BLaER1 treated with 17β-estradiol and CSF1 and Interleukin-3, amounts not matched to agents 10 nM and 100 nM (cell line): ENCODE measurements at regions not wholly inside any gene's neighbourhood (a gene's known extent, or its start where the extent isn't known, plus 50 kb on each side); places are given as distances from the start of the nearest gene placed in this dataset.
A peak's percentile ranks its signal among the peaks of the same experiment; 100 is the strongest.

Experiments used
- H3K27ac ChIP-seq, 11 experiments: shearing (Covaris generic); formaldehyde crosslinking; 2 replicates each; pipeline ENCODE4 v1.8.1; 2022
- H3K27me3 ChIP-seq, 11 experiments: shearing (Covaris generic); formaldehyde crosslinking; 2 replicates each; pipeline ENCODE4 v1.8.1; 2022
- H3K36me3 ChIP-seq, 11 experiments: shearing (Covaris generic); formaldehyde crosslinking; 2 replicates each; pipeline ENCODE4 v1.8.1; 2022
- H3K4me1 ChIP-seq, 10 experiments: shearing (Covaris generic); formaldehyde crosslinking; 2 replicates each; pipeline ENCODE4 v1.8.1; 2022
- H3K4me2 ChIP-seq, 11 experiments: shearing (Covaris generic); formaldehyde crosslinking; 2 replicates each; pipeline ENCODE4 v1.8.1; 2022
- H3K4me3 ChIP-seq, 10 experiments: shearing (Covaris generic); formaldehyde crosslinking; 2 replicates each; pipeline ENCODE4 v1.8.1; 2022
- H3K9ac ChIP-seq, 11 experiments: shearing (Covaris generic); formaldehyde crosslinking; 2 replicates each; pipeline ENCODE4 v1.8.1; 2022
- H3K9me3 ChIP-seq, 11 experiments: shearing (Covaris generic); formaldehyde crosslinking; replicated peaks in 1 of 11; 2 replicates each; pipeline ENCODE4 v1.8.1; 2022
- H4K20me1 ChIP-seq, 11 experiments: shearing (Covaris generic); formaldehyde crosslinking; 2 replicates each; pipeline ENCODE4 v1.8.1; 2022
- Cebpa-rat ChIP-seq, 11 experiments: shearing (Covaris generic); IDR thresholded peaks; 2 replicates each; pipeline ENCODE4 v1.8.1; 2022

DNA sequence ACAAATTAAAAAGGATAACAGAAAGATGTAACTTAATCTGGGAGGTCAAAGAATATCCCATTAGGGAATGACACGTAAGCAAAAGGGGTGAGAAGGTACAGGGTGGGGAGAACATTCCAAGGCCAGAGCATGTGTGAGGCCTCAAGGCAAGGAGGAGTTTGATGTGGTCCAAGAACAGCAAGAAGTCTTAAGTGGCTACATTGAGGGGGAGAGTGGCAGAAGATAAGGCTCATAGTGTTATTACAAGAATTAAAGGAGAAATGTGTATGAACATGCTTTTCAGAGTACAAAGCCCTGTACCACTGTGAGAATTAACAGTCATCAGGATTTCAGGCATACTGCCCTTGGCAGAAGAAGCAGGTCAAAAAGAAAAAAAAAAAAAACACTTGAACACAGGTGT lies 174.4 kb upstream of the ERBB4 start:
- no peak overlapping the region for H3K9ac ChIP-seq
- H4K20me1 ChIP-seq = no peaks in the 10 kb centered on the region
- H3K4me1 ChIP-seq = no peaks in the 10 kb centered on the region
- H3K4me2 ChIP-seq = no peak overlapping the region
- H3K27ac ChIP-seq = no peak overlapping the region
- no peak for TF ChIP-seq Cebpa-rat (IDR thresholded peaks at IDR 0.05)
- H3K4me3 ChIP-seq = no peak overlapping the region
- no peaks in the 10 kb centered on the region for H3K36me3 ChIP-seq
- H3K27me3 ChIP-seq = no peaks in the 10 kb centered on the region
- H3K9me3 ChIP-seq = no peaks in the 10 kb centered on the region

DNA sequence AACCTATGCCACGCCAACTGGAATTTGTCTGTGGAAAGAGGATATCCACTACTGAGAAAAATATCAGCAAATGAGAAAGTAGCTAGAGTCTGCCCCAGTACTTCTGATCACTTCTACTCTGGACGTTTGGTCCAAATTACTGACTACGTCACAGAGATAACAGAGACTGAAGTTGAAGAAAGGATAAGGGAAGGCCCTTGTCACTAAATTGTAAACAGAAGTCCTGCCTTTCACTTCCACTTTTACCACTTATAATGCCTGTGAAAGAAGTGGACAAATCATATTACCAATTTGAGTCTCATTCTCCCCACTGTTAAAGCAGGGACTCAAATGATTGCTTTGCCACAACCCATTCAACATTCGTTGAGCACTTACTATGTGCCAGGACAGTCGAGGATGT lies 173.9 kb upstream of the ERBB4 start:
- TF ChIP-seq Cebpa-rat (IDR thresholded peaks at IDR 0.05) = no peak
- Histone ChIP-seq H3K27me3 (no peaks in the 10 kb centered on the region), H3K36me3 (no peaks in the 10 kb centered on the region), H3K9ac (no peak overlapping the region), H3K4me3 (no peak overlapping the region), H3K27ac (no peak overlapping the region), H3K9me3 (no peaks in the 10 kb centered on the region), H3K4me2 (no peak overlapping the region), H4K20me1 (no peaks in the 10 kb centered on the region), H3K4me1 (no peaks in the 10 kb centered on the region)

DNA sequence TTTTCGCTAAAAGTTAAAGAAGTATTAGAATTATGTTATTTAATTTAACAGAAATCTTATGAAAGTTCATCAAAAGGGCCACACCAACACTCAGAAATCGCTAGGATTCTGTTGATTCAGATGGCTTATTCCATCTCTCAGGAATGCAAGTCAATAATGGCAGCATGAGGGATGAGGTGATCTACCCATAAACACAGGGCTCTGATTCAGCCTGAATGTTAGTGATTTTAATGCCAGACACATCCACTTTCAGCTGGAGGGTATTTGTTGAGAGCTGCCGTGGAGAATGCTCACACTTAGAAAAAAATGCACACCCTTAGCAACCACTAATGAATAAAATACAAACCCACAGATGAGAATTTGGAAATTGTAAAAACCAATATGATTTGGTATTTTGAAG lies 173.3 kb upstream of the ERBB4 start:
- Histone ChIP-seq H3K27me3 (no peaks in the 10 kb centered on the region), H3K9me3 (no peaks in the 10 kb centered on the region), H3K36me3 (no peaks in the 10 kb centered on the region), H4K20me1 (no peaks in the 10 kb centered on the region), H3K4me2 (no peak overlapping the region), H3K4me3 (no peak overlapping the region), H3K27ac (no peak overlapping the region), H3K9ac (no peak overlapping the region), H3K4me1 (no peaks in the 10 kb centered on the region)
- no peak for TF ChIP-seq Cebpa-rat (IDR thresholded peaks at IDR 0.05)

DNA sequence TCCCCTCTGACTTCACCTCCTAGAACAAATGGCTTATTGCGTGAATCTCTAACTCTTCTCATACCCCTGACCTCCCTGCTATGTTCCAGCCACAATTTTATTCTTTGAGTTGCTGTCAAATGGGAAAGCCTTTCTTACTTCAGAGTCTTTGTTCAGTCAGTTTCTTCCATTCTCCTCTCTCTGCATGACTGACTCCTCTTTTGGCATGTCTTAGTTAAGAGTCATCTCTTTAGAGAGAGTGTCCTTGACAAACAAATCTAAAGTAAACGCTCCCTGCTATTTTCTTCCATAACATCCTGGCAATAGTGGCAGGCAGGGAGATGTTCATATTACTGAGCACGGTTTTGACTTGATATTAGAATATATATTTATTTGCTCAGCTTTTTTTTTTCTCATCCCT lies 170.7 kb upstream of the ERBB4 start:
- TF ChIP-seq Cebpa-rat (IDR thresholded peaks at IDR 0.05) = no peak
- no peaks in the 10 kb centered on the region for H3K27me3 ChIP-seq
- H3K9me3 ChIP-seq = no peaks in the 10 kb centered on the region
- no peak overlapping the region for H3K4me3 ChIP-seq
- H3K9ac ChIP-seq = no peak overlapping the region
- H3K27ac ChIP-seq = no peak overlapping the region
- no peaks in the 10 kb centered on the region for H3K4me1 ChIP-seq
- H3K4me2 ChIP-seq = no peak overlapping the region
- H3K36me3 ChIP-seq = no peaks in the 10 kb centered on the region
- no peaks in the 10 kb centered on the region for H4K20me1 ChIP-seq

DNA sequence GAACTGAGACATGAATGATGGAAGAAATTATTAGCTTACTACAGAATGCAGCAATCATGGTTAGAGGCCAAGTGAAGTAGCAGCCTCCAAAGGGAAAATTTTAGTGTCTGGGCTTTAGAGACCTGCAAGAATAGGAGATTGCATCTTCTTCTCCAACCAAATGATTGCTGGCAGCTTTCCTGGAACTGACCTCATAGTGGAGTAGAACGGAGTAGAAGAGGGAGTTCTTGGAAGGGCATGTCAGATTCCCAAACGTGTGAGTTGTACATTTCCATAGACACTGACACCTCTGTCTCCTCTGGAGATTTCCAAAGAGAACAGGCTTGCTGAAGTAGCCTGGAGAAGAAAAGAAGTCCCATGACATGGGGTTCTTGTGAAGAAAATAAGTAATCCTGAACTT lies 169.8 kb upstream of the ERBB4 start:
- H3K9me3 ChIP-seq = no peaks in the 10 kb centered on the region
- no peak overlapping the region for H3K27ac ChIP-seq
- H4K20me1 ChIP-seq = no peaks in the 10 kb centered on the region
- H3K4me3 ChIP-seq = no peak overlapping the region
- no peaks in the 10 kb centered on the region for H3K36me3 ChIP-seq
- no peak for TF ChIP-seq Cebpa-rat (IDR thresholded peaks at IDR 0.05)
- no peak overlapping the region for H3K4me2 ChIP-seq
- no peaks in the 10 kb centered on the region for H3K27me3 ChIP-seq
- no peak overlapping the region for H3K9ac ChIP-seq
- H3K4me1 ChIP-seq = no peaks in the 10 kb centered on the region

DNA sequence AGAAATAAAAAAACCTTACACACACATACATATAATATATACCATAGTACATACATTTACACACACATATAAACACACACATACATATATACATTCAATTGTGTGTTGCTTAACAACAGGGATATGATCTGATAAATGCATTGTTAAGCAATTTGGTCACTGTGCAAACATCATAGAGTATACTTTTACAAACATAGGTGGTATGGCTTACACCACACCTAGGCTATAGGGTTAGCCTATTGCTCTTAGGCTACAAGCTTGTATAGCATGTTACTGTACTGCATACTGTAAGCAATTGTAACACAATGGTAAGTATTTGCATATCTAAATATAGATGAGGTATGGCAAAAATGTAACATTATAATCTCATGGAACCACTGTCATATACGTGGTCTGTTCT lies 156.8 kb upstream of the ERBB4 start:
- no peak for TF ChIP-seq Cebpa-rat (IDR thresholded peaks at IDR 0.05)
- H3K4me2 ChIP-seq = no peak overlapping the region
- H3K9me3 ChIP-seq = no peaks in the 10 kb centered on the region
- no peaks in the 10 kb centered on the region for H4K20me1 ChIP-seq
- no peaks in the 10 kb centered on the region for H3K27me3 ChIP-seq
- no peak overlapping the region for H3K4me3 ChIP-seq
- no peak overlapping the region for H3K9ac ChIP-seq
- H3K4me1 ChIP-seq = no peaks in the 10 kb centered on the region; a peak in 1 of 20 replicates
- no peaks in the 10 kb centered on the region for H3K36me3 ChIP-seq
- H3K27ac ChIP-seq = no peak overlapping the region

DNA sequence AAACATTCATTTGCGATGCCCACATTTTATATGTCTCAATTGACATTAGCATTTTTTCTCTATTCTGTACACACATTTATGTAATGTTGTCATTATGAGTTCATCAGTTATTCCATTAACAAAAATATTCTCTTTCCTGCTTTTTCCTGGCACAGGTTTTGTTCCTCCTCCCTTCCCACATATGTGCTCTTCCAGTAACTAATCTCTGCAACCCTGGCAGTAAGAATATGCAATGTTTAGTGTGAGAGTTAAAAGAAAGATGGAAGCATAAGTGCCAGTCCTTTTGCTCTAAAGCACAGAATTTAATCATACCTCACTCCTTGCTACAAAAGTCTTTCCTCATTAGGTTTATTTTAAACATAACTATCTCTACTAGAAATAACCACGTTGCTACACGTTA lies 155.8 kb upstream of the ERBB4 start:
- H3K9ac ChIP-seq = no peak overlapping the region
- no peak overlapping the region for H3K27ac ChIP-seq
- no peak overlapping the region for H3K4me3 ChIP-seq
- no peaks in the 10 kb centered on the region for H3K36me3 ChIP-seq
- TF ChIP-seq Cebpa-rat (IDR thresholded peaks at IDR 0.05) = no peak
- H4K20me1 ChIP-seq = no peaks in the 10 kb centered on the region
- H3K4me2 ChIP-seq = no peak overlapping the region
- H3K4me1 ChIP-seq = no peaks in the 10 kb centered on the region; a peak in 1 of 20 replicates
- H3K9me3 ChIP-seq = no peaks in the 10 kb centered on the region
- no peaks in the 10 kb centered on the region for H3K27me3 ChIP-seq

DNA sequence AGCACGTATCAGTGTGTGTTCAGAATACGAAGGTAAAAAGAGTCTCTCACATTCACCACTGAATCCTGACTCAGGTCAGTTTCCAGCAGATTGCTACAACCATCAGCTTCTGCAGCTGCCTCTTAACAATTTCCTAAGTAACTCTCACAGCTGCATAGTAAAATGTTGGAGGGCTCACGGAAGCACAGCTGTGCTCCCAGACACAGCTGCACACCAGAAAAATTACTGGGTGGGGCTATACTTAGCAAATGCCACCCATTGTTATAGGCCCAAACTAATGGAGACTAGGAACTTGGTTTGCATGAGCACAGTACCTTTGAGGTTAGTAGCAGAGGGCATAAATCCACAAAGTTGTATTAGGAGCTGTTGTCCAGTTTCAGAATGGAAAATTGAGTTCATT lies 153.9 kb upstream of the ERBB4 start:
- no peak overlapping the region for H3K27ac ChIP-seq
- no peaks in the 10 kb centered on the region for H3K27me3 ChIP-seq
- H3K4me3 ChIP-seq = no peak overlapping the region
- no peak overlapping the region for H3K9ac ChIP-seq
- no peaks in the 10 kb centered on the region for H4K20me1 ChIP-seq
- H3K9me3 ChIP-seq = no peaks in the 10 kb centered on the region
- H3K4me2 ChIP-seq = no peak overlapping the region
- TF ChIP-seq Cebpa-rat (IDR thresholded peaks at IDR 0.05) = no peak
- no peaks in the 10 kb centered on the region for H3K36me3 ChIP-seq
- H3K4me1 ChIP-seq = no peaks in the 10 kb centered on the region; a peak in 2 of 20 replicates

DNA sequence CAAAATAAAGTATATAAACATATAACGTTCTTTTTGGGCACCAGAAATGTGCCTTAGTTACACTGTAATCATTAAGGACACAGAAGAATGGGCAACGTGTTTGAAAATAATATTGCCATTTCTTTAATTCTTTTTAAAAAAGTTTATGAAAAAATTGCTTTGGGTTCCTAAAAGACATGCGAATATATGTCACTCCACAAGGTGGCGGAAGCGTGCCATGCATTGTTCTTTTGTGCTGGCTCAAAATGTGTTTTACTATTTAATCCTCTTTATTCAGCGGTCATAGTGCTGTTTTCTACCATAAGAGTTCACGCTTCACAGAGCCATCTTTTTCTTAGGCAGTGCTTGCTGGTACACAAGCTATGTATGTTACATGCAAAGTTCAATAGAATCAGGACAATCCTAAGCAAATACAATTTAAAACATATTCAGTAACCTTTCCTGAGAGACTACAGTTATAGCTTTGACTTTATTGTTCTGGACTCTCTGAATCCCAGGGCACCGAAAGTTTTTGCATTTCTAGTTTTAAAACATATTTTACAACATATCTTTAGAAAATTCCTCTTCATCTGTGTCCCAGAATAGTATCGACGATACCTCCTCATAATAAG lies 147.8 kb upstream of the ERBB4 start:
- Histone ChIP-seq H3K4me3 (no peak overlapping the region), H3K9ac (no peak overlapping the region), H3K27ac (no peak overlapping the region), H4K20me1 (no peaks in the 10 kb centered on the region), H3K9me3 (no peaks in the 10 kb centered on the region), H3K36me3 (no peaks in the 10 kb centered on the region), H3K4me2 (peak overlapping the region in 1 of 11 experiments; percentile 39; a peak in 1 of 22 replicates), H3K27me3 (no peaks in the 10 kb centered on the region), H3K4me1 (peaks cover 0 to 39% (median 6%) of the 10 kb centered on the region in 10 experiments; a peak in 12 of 20 replicates)
- TF ChIP-seq Cebpa-rat (IDR thresholded peaks at IDR 0.05) = no peak

DNA sequence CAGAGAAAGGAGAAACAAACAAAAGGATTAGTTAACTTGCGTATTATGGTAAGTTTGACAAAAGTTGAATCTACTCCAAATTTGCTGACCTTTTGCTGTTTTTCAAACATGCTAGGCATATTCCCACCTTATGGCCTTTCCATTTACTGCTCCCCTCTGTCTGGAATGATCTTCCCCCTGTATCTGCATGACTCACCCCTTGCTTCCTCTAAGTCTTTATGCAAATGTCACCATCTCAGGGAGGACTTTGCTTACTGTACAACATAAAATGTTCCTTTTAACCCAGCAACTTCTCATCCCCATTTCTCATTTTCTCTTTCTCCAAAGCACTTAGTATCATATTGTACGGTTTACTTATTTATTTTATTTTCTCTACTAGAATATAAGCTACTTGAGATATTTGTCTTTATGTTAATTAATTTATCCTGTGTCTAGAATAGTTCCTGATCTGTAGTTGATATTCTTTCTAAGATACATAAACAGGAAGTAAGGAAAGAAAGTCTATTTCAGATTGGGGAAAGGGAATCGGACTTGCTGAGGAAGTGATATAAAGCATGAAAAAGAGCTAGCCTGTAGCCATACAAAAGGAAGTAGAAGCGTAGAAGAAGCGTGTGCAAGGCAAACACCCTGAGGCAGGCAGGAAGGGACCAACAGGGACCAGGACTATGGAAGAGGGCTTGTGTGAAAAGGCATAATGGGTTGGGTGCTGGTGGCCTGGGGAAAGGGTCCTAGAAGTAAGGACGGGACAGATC lies 144.9 kb upstream of the ERBB4 start:
- peaks cover 0 to 43% (median 8%) of the 10 kb centered on the region in 10 experiments; a peak in 13 of 20 replicates for H3K4me1 ChIP-seq
- H3K9ac ChIP-seq = no peak overlapping the region
- H3K9me3 ChIP-seq = no peaks in the 10 kb centered on the region
- peak overlapping the region in 6 of 11 experiments; percentile 36 to 86 (median 76); a peak in 12 of 22 replicates for H3K4me2 ChIP-seq
- TF ChIP-seq Cebpa-rat (IDR thresholded peaks at IDR 0.05) = no peak
- H4K20me1 ChIP-seq = no peaks in the 10 kb centered on the region
- no peaks in the 10 kb centered on the region for H3K36me3 ChIP-seq
- H3K27ac ChIP-seq = peak overlapping the region in 5 of 11 experiments; percentile 27 to 61 (median 47); a peak in 8 of 22 replicates
- no peaks in the 10 kb centered on the region for H3K27me3 ChIP-seq
- peak overlapping the region in 1 of 10 experiments; percentile 8; a peak in 1 of 20 replicates for H3K4me3 ChIP-seq
